Activated CD4-positive, alpha-beta T cell treated with anti-CD3 and anti-CD28 coated beads, Interleukin-2, amount 50 U/mL, for 4 hours (primary cell): ENCODE measurements at regions not wholly inside any gene's neighbourhood (a gene's known extent, or its start where the extent isn't known, plus 50 kb on each side); places are given as distances from the start of the nearest gene placed in this dataset.
"Not testable (repeated sequence)": the region's sequence is repeated elsewhere in the genome, so short reads cannot be mapped to it uniquely, and the experiment has no call there.

Experiments used
- DNase-seq, 2 experiments: peaks; one replicate each; pipeline ENCODE4 v3.0.0-alpha.2; 2020

- DNase-seq: no peak
Observed at GRCh38 chr9:97176206-97176605, 131.3 kb upstream of the CCDC180 start.

GRCh38 chr9:97168174-97168573 is 129.2 kb upstream of the CTSV start:
- DNase-seq: not testable (repeated sequence)

GRCh38 chr9:97166496-97167138 is 127.7 kb upstream of the CTSV start:
- not testable (repeated sequence) for DNase-seq

- no peak for DNase-seq
Observed at GRCh38 chr9:97160255-97160654, 121.3 kb upstream of the CTSV start.

GRCh38 chr9:97158722-97159121 is 119.8 kb upstream of the CTSV start:
- not testable (repeated sequence) for DNase-seq

GRCh38 chr9:97155441-97155840 is 116.5 kb upstream of the CTSV start:
- not testable (repeated sequence) for DNase-seq

- no peak for DNase-seq
Observed at GRCh38 chr9:97153967-97154366, 115.0 kb upstream of the CTSV start.

- not testable (repeated sequence) for DNase-seq
Observed at GRCh38 chr9:97153160-97153559, 114.2 kb upstream of the CTSV start.

GRCh38 chr9:97150471-97150870 is 111.5 kb upstream of the CTSV start:
- not testable (repeated sequence) for DNase-seq

GRCh38 chr9:97148428-97148827 is 109.5 kb upstream of the CTSV start:
- DNase-seq: not testable (repeated sequence)

- DNase-seq: not testable (repeated sequence)
Observed at GRCh38 chr9:97145680-97146079, 106.7 kb upstream of the CTSV start.

GRCh38 chr9:97140566-97140965 is 101.6 kb upstream of the CTSV start:
- no peak for DNase-seq

- no peak for DNase-seq
Observed at GRCh38 chr9:97136421-97136820, 97.5 kb upstream of the CTSV start.

- not testable (repeated sequence) for DNase-seq
Observed at GRCh38 chr9:97133966-97134365, 95.0 kb upstream of the CTSV start.

- DNase-seq: no peak
Observed at GRCh38 chr9:97132865-97133264, 93.9 kb upstream of the CTSV start.

- DNase-seq: not testable (repeated sequence)
Observed at GRCh38 chr9:97130864-97131263, 91.9 kb upstream of the CTSV start.

GRCh38 chr9:97130387-97130786 is 91.4 kb upstream of the CTSV start:
- not testable (repeated sequence) for DNase-seq

GRCh38 chr9:97128919-97129318 is 90.0 kb upstream of the CTSV start:
- no peak for DNase-seq

GRCh38 chr9:97124256-97124655 is 85.3 kb upstream of the CTSV start:
- DNase-seq: no peak

- no peak for DNase-seq
Observed at GRCh38 chr9:97110696-97111095, 71.8 kb upstream of the CTSV start.

- peak; percentile 11 for DNase-seq
Observed at GRCh38 chr9:97109194-97109811, 70.4 kb upstream of the CTSV start.

GRCh38 chr9:97105220-97105619 is 66.3 kb upstream of the CTSV start:
- not testable (repeated sequence) for DNase-seq

- not testable (repeated sequence) for DNase-seq
Observed at GRCh38 chr9:97103613-97104383, 64.9 kb upstream of the CTSV start.

GRCh38 chr9:97099540-97099939 is 60.6 kb upstream of the CTSV start:
- not testable (repeated sequence) for DNase-seq
